HG02852 (cell line): ENCODE measurements at regions not wholly inside any gene's neighbourhood (a gene's known extent, or its start where the extent isn't known, plus 50 kb on each side); places are given as distances from the start of the nearest gene placed in this dataset.

Experiments
- ATAC-seq: cut with Tn5 transposase; IDR thresholded peaks from one replicate; pipeline ENCODE4 v1.9.1; 2021; ENCODE audit warnings: mild to moderate bottlenecking, moderate library complexity; ENCODE audit not compliant: unreplicated experiment

GRCh38 chr21:19565587-19565986 is 1162.0 kb upstream of the TMPRSS15 start:
- no peak for ATAC-seq

GRCh38 chr21:19566975-19567374 is 1163.4 kb upstream of the TMPRSS15 start:
- ATAC-seq, result no peak

DNA sequence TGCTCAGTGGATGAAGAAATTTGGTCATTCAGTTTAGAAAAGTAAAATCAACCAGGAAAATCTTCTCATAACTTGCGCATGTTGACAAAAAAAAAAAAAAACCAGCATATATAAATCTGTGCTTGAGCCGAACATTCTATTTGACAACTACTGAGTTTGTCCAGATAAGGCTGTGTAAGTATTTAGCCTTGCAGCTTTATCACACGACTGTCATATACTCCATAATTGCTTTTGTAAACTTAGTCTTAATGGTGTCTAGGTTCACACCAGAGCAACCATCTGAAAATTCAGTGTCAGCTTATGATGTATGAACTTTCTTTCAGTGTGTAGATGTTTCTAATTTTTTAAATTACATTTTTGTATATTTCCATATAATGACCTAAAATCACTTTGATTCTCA is 1173.8 kb upstream of the TMPRSS15 start:
- no peak for ATAC-seq

DNA sequence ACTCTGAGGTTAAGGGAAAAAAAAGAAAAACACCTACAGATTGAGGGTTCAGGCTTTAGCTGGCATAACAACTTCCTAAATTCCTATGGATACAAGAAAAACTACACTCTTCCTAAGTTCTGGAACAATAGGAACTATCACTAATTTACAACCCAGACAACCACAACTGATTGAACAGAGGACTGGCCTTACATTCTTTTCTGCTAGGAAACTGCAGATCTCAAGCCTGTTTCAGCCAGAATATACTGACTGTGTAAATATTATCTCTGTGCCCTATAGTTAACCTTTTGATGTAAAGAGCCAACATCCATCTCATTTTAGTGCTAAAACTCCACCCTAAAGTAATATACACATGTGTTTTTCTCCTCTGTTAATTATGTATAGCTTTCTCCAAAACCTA is 1186.5 kb upstream of the TMPRSS15 start:
- ATAC-seq, result no peak

- ATAC-seq, result no peak
Observed at GRCh38 chr21:19603011-19603593, 1199.5 kb upstream of the TMPRSS15 start.

GRCh38 chr21:19608101-19608621 is 1204.6 kb upstream of the TMPRSS15 start:
- no peak for ATAC-seq

- ATAC-seq, result no peak
Observed at GRCh38 chr21:19609611-19610010, 1206.0 kb upstream of the TMPRSS15 start.

GRCh38 chr21:19621837-19622496 is 1218.4 kb upstream of the TMPRSS15 start:
- ATAC-seq, result no peak

DNA sequence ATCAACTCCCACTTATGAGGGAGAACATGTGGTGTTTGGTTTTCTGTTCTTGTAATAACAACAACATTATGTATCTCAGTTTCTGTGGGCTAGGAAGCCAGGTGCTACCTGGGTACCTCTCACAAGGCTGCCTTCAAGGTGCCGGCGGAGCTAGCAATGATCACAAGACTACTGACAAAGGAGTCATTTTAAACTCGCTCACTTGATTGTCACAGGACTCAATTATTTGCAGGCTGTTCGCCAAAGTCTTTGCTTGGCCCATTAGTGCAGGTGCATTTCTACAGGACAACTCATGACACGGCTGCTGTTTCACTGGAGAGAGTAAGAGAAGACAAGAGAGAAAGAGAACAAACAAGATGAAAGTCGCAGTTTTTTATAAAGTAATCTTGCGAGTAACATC is 1237.4 kb upstream of the TMPRSS15 start:
- ATAC-seq, result no peak

DNA sequence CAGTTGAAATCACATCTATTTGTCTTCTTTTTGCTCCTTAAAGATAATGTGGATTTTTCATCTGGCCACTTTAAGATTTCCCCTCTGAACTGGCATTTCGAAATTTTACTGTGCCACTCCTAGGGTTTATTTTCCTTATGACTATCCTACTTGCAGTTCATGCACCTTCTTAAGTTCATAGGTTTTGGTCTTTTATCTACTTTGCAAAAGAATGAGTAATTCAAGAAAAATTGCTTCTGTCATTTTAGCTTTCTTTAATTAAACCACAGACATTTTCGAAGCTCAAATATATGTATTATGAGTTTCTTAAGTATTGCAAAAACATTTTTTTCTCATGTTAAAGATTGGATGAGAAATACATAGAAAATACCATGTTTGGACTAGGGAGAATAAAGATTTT is 1244.8 kb upstream of the TMPRSS15 start:
- ATAC-seq, result no peak

DNA sequence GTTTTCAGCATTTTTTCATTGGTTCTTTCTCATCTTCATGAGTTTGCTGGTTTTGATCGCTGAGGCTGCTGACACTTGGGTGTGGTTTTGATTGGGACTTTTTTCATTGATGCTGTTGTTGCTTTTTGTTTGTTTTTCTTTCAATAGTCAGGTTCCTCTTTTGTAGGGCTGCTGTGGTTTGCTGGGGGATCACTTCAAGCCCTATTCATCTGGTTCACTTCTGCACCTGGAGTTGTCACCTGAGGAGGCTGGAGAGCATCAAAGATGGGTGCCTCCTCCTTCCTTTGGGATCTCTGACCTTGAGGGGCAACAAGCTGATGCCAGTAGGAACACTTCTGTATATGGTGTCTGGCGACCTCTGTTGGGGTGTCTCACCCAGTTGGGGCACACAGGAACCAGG is 1279.9 kb upstream of the TMPRSS15 start:
- ATAC-seq, result no peak

DNA sequence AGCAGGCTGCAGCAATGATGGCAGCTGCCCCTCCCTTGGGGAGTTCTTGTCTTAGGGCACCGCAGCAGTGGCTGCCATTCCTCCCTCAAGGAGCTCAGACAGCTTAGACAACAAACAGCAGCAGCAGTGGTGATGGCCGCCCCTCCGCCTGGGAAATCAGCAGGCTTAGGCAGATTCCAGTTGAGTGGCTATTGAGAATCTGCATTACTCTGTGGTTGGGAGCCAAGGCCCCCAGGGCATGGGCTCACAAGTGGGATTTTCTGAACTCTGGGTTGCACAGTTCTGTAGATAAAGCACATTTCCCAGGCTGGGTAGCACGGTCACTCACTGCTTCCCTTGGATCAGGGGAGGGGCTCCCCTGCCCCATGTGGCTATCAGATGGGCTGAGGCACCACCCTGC is 1280.7 kb upstream of the TMPRSS15 start:
- ATAC-seq, result no peak

DNA sequence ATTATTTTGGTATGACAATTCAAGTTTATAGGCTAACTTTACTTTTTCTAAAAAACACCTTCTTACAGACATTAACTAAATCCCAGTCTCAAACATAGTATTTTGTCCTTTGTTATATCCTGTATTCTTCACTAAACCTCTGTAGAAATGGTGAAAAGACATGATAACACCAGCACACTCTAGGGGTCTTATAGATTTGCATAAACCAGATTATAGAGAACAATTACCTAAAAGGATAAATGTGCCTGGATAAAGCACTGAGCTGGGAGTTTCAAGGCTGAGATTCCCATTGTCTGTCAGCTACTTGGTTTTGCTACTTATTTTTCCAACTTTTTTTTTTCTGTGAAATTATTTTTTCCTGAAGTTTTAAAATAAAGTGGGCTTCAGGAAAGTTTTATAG is 1288.6 kb upstream of the TMPRSS15 start:
- ATAC-seq, result no peak

GRCh38 chr21:19695796-19696195 is 1292.2 kb upstream of the TMPRSS15 start:
- ATAC-seq, result no peak

DNA sequence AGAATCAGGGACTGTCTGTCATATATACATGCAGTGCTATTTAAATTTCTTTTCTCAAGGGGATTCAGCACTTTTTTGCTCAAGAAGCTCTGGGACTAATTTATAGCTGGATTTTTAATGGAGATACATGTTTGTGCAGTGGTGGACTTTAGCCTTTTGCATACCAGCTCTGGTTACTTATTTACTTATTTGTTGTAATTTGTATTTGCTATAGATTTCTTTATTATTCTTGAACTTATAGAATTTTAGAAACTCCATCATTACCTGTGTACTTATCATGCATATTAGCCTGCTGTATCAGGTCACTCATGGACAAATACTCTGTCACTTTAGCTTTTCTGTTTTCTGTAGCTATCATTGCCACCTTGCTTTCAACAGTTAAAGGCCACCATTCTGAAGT is 1296.9 kb upstream of the TMPRSS15 start:
- no peak for ATAC-seq

DNA sequence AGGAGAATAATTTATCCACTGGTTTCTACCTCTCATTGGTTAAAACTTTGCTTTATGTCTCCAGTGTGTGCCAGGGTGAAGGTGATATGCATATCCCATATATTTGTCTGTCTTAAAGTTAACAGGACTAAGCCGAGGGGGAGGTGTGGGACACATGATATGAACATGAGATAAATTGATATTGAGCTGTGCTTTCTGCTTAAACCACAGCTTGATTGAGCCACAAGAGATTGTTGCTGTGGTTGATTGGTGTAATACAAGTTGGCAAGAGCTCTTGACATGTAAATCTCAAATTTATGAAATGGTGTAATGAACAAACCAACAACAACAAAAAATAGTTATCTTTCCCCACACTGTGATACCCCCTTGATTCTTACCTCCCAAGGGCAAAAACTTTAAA is 1295.5 kb upstream of the NCAM2 start:
- ATAC-seq, result no peak

DNA sequence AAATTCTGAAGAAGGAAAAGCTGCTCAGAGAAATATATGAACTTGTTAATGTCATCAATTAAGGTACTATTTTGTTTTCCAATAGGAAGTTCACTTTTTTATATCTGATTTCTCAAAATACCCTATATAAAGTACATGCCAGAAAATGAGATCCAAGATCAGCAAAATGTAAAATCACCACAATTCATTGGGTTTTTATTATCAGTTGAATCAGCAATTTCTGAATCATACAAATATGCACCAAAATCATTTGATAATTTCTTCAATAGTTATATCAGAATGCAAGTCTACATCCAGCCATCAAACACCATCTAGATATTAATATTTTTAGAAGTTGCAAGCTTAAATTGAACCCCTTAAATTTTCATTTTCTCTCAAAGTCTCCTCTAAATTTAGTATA is 1293.4 kb upstream of the NCAM2 start:
- ATAC-seq, result no peak

- no peak for ATAC-seq
Observed at GRCh38 chr21:19712441-19712840, 1285.8 kb upstream of the NCAM2 start.

- no peak for ATAC-seq
Observed at GRCh38 chr21:19713313-19713712, 1284.9 kb upstream of the NCAM2 start.

DNA sequence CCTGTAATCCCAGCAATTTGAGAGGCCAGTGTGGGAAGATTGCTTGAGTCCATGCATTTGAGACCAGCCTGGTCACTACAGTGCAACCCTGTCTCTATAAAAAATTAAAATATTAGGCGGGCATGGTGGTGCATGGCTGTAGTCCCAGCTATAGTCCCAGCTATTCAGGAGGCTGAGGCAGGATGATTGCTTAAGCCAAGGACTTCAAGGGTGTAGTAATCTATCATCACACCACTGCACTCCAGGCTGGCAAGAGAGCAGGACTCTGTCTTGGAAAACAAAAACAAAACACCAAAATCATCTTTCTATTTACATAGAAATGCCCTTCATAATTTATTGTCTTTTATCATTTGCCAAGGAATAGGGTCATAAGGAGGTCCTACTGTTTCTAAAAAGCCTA is 1274.1 kb upstream of the NCAM2 start:
- no peak for ATAC-seq

DNA sequence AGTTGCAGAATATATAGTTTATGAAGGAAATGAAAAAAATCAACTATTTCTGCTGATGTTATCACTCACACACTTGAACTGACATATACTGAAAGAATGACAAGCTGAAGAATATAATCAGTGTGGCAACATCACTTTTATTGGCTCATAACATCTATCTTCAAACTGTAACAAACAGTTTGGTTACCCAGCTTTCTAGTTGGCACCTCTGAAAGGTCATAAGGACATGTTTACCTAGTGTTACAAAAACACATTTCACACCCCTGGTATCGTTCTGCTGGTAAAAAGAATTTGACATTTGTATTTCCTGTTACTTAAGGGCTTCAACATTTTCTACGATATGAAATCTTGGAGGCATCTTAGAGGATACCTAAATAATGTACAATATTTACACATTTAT is 1267.0 kb upstream of the NCAM2 start:
- no peak for ATAC-seq

DNA sequence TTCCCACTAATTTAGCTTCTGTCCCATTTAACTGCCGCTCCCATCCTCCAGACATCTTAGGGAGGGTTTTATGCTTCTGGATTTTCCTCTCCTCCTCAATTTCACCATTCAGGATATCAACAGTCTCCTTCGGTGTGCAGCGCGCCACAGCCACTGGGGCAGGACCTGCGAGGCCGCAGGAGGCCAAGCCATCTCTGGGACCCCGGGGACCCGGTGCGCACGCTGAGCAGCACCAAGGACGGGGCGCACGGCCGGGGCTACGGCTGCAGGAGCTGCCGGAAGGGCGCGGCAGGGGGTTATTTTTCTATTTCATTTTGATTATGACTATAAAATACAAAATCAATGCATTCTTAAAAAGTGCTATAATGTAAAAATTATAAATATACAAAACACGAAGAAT is 1238.4 kb upstream of the NCAM2 start:
- no peak for ATAC-seq

DNA sequence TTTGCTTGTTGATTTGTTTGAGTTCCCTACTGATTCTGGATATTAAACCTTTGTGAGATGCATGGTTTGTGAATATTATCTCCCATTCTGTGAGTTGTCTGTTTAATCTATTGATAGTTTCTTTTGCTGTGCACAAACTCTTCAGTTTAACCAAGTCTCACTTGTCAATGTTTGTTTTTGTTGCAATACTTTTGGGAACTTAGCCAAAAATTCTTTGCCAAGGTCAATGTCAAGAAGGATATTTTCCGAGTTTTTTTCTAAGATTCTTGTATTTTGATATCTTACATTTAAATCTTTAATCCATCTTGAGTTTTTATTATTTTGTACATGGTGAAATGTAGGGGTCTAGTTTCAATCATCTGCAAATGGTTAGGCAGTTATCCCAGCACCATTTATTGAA is 1230.7 kb upstream of the NCAM2 start:
- ATAC-seq, result no peak
